ENCODE measurements at regions not wholly inside any gene's neighbourhood (a gene's known extent, or its start where the extent isn't known, plus 50 kb on each side); places are given as distances from the start of the nearest gene placed in this dataset.
"Not testable (repeated sequence)": the region's sequence is repeated elsewhere in the genome, so short reads cannot be mapped to it uniquely, and the experiment has no call there.

- DNase-seq (ENCODE audit: low spot score) = no peak
Measured at GRCh38 chr16:6008670-6009069, 911.1 kb upstream of the EEF2KMT start.

DNA sequence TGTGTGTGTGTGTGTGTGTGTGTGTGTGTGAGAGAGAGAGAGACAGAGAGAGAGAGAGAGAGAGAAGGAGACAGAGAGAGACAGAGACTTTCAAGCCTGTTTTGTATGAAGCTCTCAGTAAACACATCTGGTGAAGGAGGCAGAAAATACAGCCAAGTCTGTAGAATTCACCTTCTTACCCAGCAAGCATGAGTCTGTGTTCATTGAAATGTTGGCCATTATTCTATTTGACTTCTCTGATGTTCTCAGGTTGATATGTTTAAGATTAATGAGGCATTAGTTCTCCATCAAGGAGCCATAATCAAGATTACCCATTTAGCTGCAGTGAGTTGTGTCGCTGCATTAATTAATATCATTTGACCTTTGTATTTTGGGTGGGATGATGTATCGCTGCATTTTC is 895.8 kb upstream of the EEF2KMT start:
- DNase-seq (ENCODE audit: low spot score) = no peak

DNA sequence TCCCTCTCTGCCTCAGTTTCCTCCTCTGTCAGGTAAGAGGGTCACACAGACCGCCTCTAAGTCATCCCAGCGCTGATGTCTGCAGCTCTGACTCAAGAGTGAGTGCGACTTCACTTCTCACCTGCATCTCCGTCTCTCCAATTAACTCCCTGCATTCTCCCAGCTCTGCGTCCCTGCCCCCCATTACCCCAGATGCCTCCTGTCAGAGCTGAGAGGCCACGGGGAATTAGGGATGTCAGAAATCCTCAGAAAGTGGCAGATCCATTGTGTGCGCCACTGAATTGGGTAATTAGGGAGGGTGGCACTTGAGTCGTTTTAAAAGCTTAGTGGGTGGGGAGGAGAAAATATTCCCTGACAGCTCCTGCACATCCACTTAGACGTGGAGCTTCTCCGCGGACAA is 885.4 kb upstream of the EEF2KMT start:
- no peak for DNase-seq (ENCODE audit: low spot score)

- DNase-seq (ENCODE audit: low spot score) = peak; percentile 7
Measured at GRCh38 chr16:5979905-5980550, 882.4 kb upstream of the EEF2KMT start.

- no peak for DNase-seq (ENCODE audit: low spot score)
Measured at GRCh38 chr16:5977329-5977728, 879.7 kb upstream of the EEF2KMT start.

GRCh38 chr16:5972747-5973146 is 875.2 kb upstream of the EEF2KMT start:
- DNase-seq (ENCODE audit: low spot score) = no peak

DNA sequence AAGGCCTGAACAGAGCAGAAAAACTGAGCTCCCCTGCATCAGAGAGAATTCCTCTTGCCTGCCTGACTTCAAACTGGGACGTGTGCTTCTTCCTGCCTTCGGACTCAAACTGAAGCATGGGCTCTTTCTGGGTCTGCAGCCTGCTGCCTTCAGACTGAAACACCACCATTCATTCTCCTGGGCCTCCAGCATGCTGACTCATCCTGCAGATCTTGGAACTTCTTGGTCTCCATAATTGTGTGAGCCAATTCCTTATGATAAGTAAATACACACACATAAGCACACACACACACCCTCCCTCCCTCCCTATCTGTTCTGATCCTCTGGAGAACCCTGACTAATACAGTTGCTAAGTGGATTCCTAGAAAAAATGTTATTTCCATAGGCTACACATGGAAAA is 874.3 kb upstream of the EEF2KMT start:
- no peak for DNase-seq (ENCODE audit: low spot score)

- no peak for DNase-seq (ENCODE audit: low spot score)
Measured at GRCh38 chr16:5971106-5971505, 873.5 kb upstream of the EEF2KMT start.

GRCh38 chr16:5966004-5966403 is 868.4 kb upstream of the EEF2KMT start:
- DNase-seq (ENCODE audit: low spot score) = no peak

- DNase-seq (ENCODE audit: low spot score) = no peak
Measured at GRCh38 chr16:5965321-5965720, 867.7 kb upstream of the EEF2KMT start.

- no peak for DNase-seq (ENCODE audit: low spot score)
Measured at GRCh38 chr16:5951486-5951885, 853.9 kb upstream of the EEF2KMT start.

DNA sequence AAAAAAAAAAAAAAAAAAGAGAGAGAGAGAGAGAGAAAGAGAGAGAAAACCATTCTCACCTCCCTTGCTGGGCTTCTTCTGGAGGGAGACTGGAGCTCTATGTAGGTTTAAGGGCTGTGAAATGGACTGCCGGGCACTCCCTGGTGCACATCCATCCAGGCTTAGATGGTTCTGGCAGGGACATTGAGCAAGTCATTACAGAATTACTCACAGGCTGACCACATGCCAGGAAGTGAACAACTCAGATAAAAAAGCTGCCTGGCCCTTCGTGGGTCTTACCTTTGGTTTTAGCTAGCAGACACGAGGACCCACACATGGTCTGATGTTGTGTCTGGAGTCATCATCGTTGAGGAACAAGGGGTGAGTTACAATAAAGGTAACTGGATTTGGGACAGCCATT is 847.4 kb upstream of the EEF2KMT start:
- DNase-seq (ENCODE audit: low spot score) = no peak

GRCh38 chr16:5938607-5939006 is 841.0 kb upstream of the EEF2KMT start:
- no peak for DNase-seq (ENCODE audit: low spot score)

DNA sequence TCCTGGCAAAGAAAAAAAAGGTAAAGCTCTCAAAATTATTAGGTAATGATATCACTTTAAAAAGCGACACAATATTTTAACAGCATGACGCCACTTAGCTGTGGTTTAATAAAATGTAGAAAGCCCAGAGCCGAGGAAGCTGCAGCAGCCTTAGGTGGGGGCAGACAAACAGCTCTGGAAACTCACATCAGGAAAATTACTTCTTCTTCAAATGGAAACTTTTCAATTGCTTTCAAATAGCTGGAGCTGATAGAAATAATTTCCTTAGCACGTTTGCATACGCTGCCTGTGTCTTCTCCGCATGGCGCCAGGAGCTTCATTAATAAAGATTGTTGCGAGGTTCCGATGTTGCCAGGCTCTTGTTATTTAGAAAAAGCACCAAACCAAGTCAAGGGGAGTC is 835.3 kb upstream of the EEF2KMT start:
- no peak for DNase-seq (ENCODE audit: low spot score)

- no peak for DNase-seq (ENCODE audit: low spot score)
Measured at GRCh38 chr16:5928476-5929065, 831.0 kb upstream of the EEF2KMT start.

- DNase-seq (ENCODE audit: low spot score) = no peak
Measured at GRCh38 chr16:5925850-5926249, 828.3 kb upstream of the EEF2KMT start.

DNA sequence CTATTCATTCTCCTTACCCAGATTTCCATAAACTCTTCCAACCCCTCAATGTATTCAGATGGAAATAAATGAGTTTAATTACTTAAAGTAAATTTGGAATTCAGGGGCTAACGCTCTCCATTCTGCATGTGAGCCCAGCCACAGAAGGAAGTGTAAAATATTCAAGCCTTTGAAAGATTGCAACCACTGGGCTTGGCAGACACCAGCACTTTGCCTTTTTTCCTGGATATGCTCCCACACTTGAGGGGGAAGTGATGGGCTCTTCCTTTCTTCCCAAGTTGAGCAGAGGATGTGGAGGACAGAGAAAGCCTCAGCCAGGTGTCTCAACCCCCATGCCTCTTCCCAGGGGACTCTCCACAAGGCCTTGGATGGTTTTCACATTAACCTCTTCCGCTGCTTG is 825.1 kb upstream of the EEF2KMT start:
- no peak for DNase-seq (ENCODE audit: low spot score)

DNA sequence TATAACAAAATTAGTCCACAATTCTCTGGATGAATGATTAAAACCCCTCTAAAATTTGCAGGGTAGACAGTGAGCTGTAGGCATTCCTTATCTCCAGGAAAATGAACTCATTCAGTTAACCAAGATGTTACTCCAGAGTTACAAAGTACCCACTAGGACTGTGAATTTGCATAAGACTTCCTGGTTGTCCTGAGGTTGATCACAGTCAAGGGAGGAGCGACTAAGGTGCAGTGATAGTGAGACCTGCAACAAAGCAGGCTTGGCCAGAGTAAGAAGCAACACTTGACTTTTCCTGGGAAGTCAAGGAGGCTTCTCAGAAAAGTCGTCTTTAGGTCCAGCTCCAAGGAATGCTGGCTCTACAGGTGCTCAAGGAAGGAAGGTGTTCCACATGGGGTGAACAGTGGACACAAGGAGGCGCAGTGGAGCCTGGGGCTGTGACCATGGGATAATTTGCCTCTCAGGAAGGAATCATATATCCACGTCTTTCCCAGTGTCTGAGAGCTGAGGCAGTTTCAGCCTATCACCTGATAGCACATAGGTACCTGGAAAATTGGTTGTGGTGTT is 821.1 kb upstream of the EEF2KMT start:
- DNase-seq (ENCODE audit: low spot score) = no peak

- DNase-seq (ENCODE audit: low spot score) = no peak
Measured at GRCh38 chr16:5917436-5918195, 820.0 kb upstream of the EEF2KMT start.

DNA sequence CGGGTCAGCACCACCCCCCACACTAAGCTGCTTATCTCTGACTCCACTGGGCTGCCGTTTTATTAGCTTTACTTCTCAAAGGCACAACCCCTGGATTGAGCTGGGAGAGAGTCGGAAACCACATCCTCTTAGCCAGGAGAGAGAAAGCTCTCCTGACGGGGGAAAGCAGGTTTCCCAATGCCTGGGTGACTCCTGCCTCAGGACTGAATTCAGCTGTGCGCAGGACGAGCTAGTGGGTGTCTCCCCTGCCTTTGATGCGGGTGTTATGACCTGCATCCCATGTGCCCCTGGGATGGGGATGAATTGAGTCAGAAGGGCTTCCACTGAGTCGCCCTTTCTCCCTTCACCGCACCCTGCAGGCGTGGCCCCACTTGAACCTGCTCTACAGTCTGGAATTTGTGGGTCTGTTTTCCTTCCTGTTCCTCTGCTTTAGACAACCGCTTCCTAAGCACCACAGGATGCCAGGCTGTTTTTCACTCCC is 819.2 kb upstream of the EEF2KMT start:
- no peak for DNase-seq (ENCODE audit: low spot score)

DNA sequence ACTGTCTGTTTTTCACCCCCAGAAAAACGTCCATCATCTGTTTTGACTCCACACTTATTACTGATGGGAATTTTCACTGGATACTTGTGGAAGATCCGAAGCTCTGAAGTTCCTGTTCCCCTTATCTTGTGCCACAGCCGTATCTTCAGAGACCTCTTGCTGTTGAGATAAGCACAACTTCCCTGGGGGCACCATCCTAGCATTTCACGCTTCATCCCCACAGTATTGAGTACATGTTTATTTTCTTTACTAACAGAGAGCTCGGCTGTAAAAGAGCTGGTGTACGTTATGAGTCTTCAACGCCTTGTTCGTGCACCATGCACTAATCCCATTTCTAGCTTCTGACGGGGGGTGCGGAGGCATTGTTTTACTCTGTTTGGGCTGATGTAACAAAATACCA is 813.6 kb upstream of the EEF2KMT start:
- no peak for DNase-seq (ENCODE audit: low spot score)

DNA sequence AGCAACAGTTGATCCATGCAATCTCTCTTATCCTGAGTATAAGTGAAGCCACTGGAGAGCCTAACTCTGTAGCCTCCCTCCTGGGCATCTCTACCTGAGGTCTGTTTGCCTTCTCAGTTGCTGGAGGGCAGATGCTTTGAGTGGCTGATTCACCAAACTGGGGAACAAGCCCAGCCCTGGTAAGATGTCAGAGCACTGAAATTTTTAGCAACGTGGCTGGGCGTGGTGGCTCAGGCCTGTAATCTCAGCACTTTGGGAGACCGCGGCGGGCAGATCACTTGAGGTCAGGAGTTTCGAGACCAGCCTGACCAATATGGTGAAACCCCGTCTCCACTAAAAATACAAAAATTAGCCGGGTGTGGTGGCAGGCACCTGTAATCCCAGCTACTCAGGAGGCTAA is 812.0 kb upstream of the EEF2KMT start:
- not testable (repeated sequence) for DNase-seq (ENCODE audit: low spot score)

- DNase-seq (ENCODE audit: low spot score) = no peak
Measured at GRCh38 chr16:5907544-5907943, 809.9 kb upstream of the EEF2KMT start.
